Osteoblast (primary cell): ENCODE measurements at regions not wholly inside any gene's neighbourhood (a gene's known extent, or its start where the extent isn't known, plus 50 kb on each side); places are given as distances from the start of the nearest gene placed in this dataset.

ENCODE experiments used
- DNase-seq: peaks from one replicate; pipeline ENCODE4 v3.0.0; 2011; ENCODE audit warnings: low spot score, mixed read lengths; ENCODE audit not compliant: insufficient read length; ENCODE audit errors: missing footprints
- H2AFZ ChIP-seq: 2 replicates; pipeline ENCODE4 v1.6.0; 2011; ENCODE audit warnings: mild to moderate bottlenecking, low read length
- H3K27ac ChIP-seq: 2 replicates; pipeline ENCODE4 v1.5.1; 2011; ENCODE audit warnings: mild to moderate bottlenecking, low read depth, low read length, moderate library complexity
- H3K27me3 ChIP-seq: 2 replicates; pipeline ENCODE4 v1.6.0; 2012; ENCODE audit warnings: mild to moderate bottlenecking, control low read depth, inconsistent platforms, low read length, moderate library complexity; ENCODE audit not compliant: insufficient read depth
- H3K36me3 ChIP-seq: 2 replicates; pipeline ENCODE4 v1.5.1; 2011; ENCODE audit warnings: mild to moderate bottlenecking, low read length, control low read depth, moderate library complexity; ENCODE audit not compliant: insufficient read depth
- H3K4me1 ChIP-seq: 2 replicates; pipeline ENCODE4 v1.5.1; 2011; ENCODE audit warnings: mild to moderate bottlenecking, low read length, control low read depth, moderate library complexity; ENCODE audit not compliant: insufficient read depth
- H3K4me2 ChIP-seq: 2 replicates; pipeline ENCODE4 v1.6.0; 2011; ENCODE audit warnings: mild to moderate bottlenecking, low read length; ENCODE audit not compliant: insufficient read depth
- H3K4me3 ChIP-seq: fragments of 200-600 bp; sonication (generic); 3 replicates; pipeline ENCODE4 v1.5.1; 2012; ENCODE audit warnings: mild to moderate bottlenecking, low read length, inconsistent platforms; ENCODE audit not compliant: insufficient read depth
- H3K79me2 ChIP-seq: 2 replicates; pipeline ENCODE4 v1.6.0; 2012; ENCODE audit warnings: mild to moderate bottlenecking, low read length, control low read depth, inconsistent platforms; ENCODE audit not compliant: insufficient read depth
- H3K9me3 ChIP-seq: 2 replicates; pipeline ENCODE4 v1.5.1; 2011; ENCODE audit warnings: low read depth, low read length, control low read depth
- H4K20me1 ChIP-seq: 2 replicates; pipeline ENCODE4 v1.6.0; 2012; ENCODE audit warnings: mild to moderate bottlenecking, low read length, control low read depth; ENCODE audit not compliant: insufficient read depth
- TF ChIP-seq, protein P1 (sequence below): IDR thresholded peaks from 2 replicates; pipeline ENCODE4 v1.5.1; 2011; ENCODE audit warnings: mild to moderate bottlenecking, low read depth, low read length, moderate library complexity; ENCODE audit errors: extremely low read depth

DNA sequence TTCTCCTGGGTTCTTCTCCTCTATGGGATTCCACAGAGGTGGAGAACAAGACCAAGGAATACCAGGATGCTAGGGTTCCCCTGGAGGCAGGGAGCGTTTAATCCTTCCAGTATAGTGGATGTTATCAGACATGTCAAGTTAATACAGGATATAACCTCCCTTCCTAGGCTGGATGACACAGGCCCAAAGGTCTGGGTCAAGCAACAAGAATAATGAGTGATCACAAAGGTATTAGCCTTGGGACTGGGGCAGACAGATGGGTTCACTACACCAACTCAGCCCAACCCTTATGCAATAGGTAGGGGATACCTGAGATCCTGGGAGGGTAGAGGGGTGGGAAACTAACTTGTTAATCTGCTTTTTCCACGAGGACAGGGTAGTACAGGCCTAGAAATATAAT is 690.3 kb downstream of the HTR1B start:
- H4K20me1 ChIP-seq = no peaks in the 10 kb centered on the region
- no peak overlapping the region for H2AFZ ChIP-seq
- H3K27ac ChIP-seq = no peak overlapping the region
- no peaks in the 10 kb centered on the region for H3K27me3 ChIP-seq
- H3K4me3 ChIP-seq = no peak overlapping the region
- H3K4me1 ChIP-seq = no peaks in the 10 kb centered on the region
- H3K4me2 ChIP-seq = no peak overlapping the region
- no peaks in the 10 kb centered on the region for H3K79me2 ChIP-seq
- no peak for DNase-seq
- no peaks in the 10 kb centered on the region for H3K9me3 ChIP-seq
- TF ChIP-seq, protein P1, sequence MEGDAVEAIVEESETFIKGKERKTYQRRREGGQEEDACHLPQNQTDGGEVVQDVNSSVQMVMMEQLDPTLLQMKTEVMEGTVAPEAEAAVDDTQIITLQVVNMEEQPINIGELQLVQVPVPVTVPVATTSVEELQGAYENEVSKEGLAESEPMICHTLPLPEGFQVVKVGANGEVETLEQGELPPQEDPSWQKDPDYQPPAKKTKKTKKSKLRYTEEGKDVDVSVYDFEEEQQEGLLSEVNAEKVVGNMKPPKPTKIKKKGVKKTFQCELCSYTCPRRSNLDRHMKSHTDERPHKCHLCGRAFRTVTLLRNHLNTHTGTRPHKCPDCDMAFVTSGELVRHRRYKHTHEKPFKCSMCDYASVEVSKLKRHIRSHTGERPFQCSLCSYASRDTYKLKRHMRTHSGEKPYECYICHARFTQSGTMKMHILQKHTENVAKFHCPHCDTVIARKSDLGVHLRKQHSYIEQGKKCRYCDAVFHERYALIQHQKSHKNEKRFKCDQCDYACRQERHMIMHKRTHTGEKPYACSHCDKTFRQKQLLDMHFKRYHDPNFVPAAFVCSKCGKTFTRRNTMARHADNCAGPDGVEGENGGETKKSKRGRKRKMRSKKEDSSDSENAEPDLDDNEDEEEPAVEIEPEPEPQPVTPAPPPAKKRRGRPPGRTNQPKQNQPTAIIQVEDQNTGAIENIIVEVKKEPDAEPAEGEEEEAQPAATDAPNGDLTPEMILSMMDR = no peak
- H3K36me3 ChIP-seq = no peaks in the 10 kb centered on the region

DNA sequence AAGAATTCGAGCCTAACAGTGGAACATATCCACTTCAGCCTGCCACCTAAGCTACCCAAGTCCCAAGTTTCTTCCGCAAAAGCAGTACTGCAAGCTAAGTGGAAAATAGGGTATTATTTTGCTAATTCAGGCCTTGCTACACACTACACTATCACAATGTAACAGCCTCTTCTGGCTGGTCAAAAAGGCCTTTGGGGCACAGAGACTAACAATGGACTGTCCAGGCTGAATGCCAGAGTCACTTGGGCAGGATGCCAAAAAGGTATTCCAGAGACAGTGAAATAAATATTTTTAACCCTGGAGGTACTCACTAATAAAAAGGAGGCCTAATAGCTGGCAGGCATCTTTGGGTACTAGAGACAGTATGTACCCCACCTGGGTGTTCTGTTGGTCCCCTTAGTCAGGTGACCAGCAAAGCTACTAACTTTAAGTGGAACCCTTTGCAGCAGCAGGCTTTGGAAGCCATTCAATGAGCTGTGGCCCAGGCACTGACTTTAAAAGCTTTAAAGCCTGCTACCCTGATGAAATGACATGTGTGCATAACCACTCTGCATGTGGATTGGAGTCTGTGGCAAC is 692.1 kb downstream of the HTR1B start:
- Histone ChIP-seq H3K4me2 (no peak overlapping the region), H3K79me2 (no peaks in the 10 kb centered on the region), H3K27me3 (no peaks in the 10 kb centered on the region), H2AFZ (no peak overlapping the region), H3K4me3 (no peak overlapping the region), H3K36me3 (no peaks in the 10 kb centered on the region), H3K9me3 (no peaks in the 10 kb centered on the region), H3K4me1 (no peaks in the 10 kb centered on the region), H3K27ac (no peak overlapping the region), H4K20me1 (no peaks in the 10 kb centered on the region)
- no peak for DNase-seq
- TF ChIP-seq, protein P1 = no peak

DNA sequence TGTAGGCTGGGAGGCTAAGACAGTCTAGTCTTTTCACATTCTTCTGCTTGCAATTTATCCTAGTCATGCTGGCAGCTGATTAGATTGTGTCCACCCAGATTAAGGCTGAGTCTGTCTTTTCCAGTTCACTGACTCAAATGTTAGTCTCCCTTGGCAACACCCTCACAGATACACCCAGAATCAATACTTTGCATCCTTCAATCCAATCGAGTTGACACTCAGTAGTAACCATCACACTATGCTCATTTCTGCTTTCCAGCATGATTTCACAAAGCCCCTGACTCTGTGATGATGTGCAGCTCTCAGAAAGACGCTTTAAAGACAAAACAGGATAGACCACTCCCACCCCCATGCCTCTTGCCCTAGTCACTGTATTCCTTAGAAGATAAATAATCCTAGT is 693.0 kb downstream of the HTR1B start:
- no peak for DNase-seq
- no peak overlapping the region for H2AFZ ChIP-seq
- H3K4me1 ChIP-seq = no peaks in the 10 kb centered on the region
- H3K4me2 ChIP-seq = no peak overlapping the region
- no peaks in the 10 kb centered on the region for H4K20me1 ChIP-seq
- TF ChIP-seq, protein P1 = no peak
- no peaks in the 10 kb centered on the region for H3K79me2 ChIP-seq
- H3K27me3 ChIP-seq = no peaks in the 10 kb centered on the region
- no peak overlapping the region for H3K4me3 ChIP-seq
- no peaks in the 10 kb centered on the region for H3K9me3 ChIP-seq
- H3K27ac ChIP-seq = no peak overlapping the region
- no peaks in the 10 kb centered on the region for H3K36me3 ChIP-seq

DNA sequence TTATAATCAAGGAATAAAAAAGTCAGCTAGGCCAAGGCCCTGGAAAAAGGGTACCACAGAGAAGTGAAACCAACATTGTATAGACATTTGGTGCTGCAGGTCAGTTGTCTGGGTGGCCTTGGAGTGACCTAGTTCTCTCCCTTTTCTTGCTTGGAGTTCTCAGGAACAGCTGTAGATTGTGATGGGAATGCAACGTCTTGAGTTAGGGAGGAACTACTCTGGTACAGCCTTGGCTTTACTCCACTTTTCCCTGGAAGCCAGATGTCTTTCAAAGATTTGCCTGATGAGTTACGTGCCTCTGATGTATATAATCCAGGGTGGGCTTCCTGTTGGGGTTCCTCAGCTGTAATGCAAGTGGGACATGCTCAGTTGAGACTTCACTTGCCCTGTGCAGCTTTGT is 694.7 kb downstream of the HTR1B start:
- TF ChIP-seq, protein P1 = no peak
- H3K36me3 ChIP-seq = no peaks in the 10 kb centered on the region
- no peak overlapping the region for H3K27ac ChIP-seq
- no peak for DNase-seq
- no peak overlapping the region for H3K4me2 ChIP-seq
- H3K4me1 ChIP-seq = no peaks in the 10 kb centered on the region
- H3K9me3 ChIP-seq = no peaks in the 10 kb centered on the region
- no peak overlapping the region for H3K4me3 ChIP-seq
- H2AFZ ChIP-seq = no peak overlapping the region
- no peaks in the 10 kb centered on the region for H3K79me2 ChIP-seq
- no peaks in the 10 kb centered on the region for H3K27me3 ChIP-seq
- no peaks in the 10 kb centered on the region for H4K20me1 ChIP-seq
